Natural killer cell (primary cell): ENCODE measurements at regions not wholly inside any gene's neighbourhood (a gene's known extent, or its start where the extent isn't known, plus 50 kb on each side); places are given as distances from the start of the nearest gene placed in this dataset.

Experiments
- ATAC-seq, 3 donors: fragments of 150-1000 bp in 2 of 3; fragments of 200-7000 bp in 1 of 3; cut with Tn5 transposase; 1 replicate in 1 of 3; 2 replicates in 2 of 3; pipeline ENCODE4 v1.10.0; 2021; ENCODE audit warnings: mild to moderate bottlenecking in 2 of 3, moderate library complexity in 2 of 3
- DNase-seq, 2 donors: peaks; one replicate each; pipeline versions ENCODE4 v3.0.0 to v3.0.0-alpha.2; 2013 to 2021; ENCODE audit warnings: mixed read lengths in 1 of 2
- H3K27ac ChIP-seq: one replicate; pipeline ENCODE4 v1.5.1; 2013; ENCODE audit warnings: mild to moderate bottlenecking, low read length
- H3K27me3 ChIP-seq: one replicate; pipeline ENCODE4 v1.6.1; 2013; ENCODE audit warnings: low read length; ENCODE audit not compliant: control insufficient read depth, insufficient read depth
- H3K36me3 ChIP-seq: one replicate; pipeline ENCODE4 v1.6.1; 2013; ENCODE audit warnings: low read length; ENCODE audit not compliant: control insufficient read depth, insufficient read depth
- H3K4me1 ChIP-seq: one replicate; pipeline ENCODE4 v1.6.1; 2013; ENCODE audit warnings: low read length; ENCODE audit not compliant: control insufficient read depth, insufficient read depth
- H3K4me3 ChIP-seq: one replicate; pipeline ENCODE4 v1.5.1; 2013; ENCODE audit warnings: low read length
- H3K9me3 ChIP-seq: one replicate; pipeline ENCODE4 v1.6.1; 2013; ENCODE audit warnings: low read length; ENCODE audit not compliant: control insufficient read depth, insufficient read depth
- H3K27ac Mint-ChIP-seq, 2 donors: one replicate each; pipeline ENCODE4 v1.8.0; 2022; ENCODE audit warnings: mild to moderate bottlenecking in 2 of 2, mixed read lengths in 2 of 2, moderate library complexity in 1 of 2
- H3K27me3 Mint-ChIP-seq, 2 donors: one replicate each; pipeline ENCODE4 v1.8.0; 2022; ENCODE audit warnings: low read depth in 2 of 2, mixed read lengths in 2 of 2
- H3K36me3 Mint-ChIP-seq: one replicate; pipeline ENCODE4 v1.8.0; 2022; ENCODE audit warnings: mixed read lengths
- H3K4me1 Mint-ChIP-seq, 2 donors: one replicate each; pipeline ENCODE4 v1.8.0; 2022; ENCODE audit warnings: mixed read lengths in 2 of 2
- H3K4me3 Mint-ChIP-seq: one replicate; pipeline ENCODE4 v1.8.0; 2022; ENCODE audit warnings: mild to moderate bottlenecking, moderate library complexity, mixed read lengths
- H3K9me3 Mint-ChIP-seq, 2 donors: one replicate each; pipeline ENCODE4 v1.8.0; 2022; ENCODE audit warnings: mixed read lengths in 2 of 2
- WGBS: methylation state at CpG from one replicate; pipeline ENCODE4 v1.1.7; 2013; ENCODE audit warnings: missing lambda C conversion rate; ENCODE audit not compliant: insufficient coverage; 5-methylcytosine and 5-hydroxymethylcytosine counted together
- intact Hi-C: fragments of 100-400 bp; cut with micrococcal nuclease; formaldehyde crosslinking; loops from one replicate; pipeline ENCODE4 v1.14.2; 2022
- TF ChIP-seq, protein P1 (sequence below): fragments of 200-600 bp; IDR thresholded peaks from one replicate; pipeline ENCODE4 v1.8.0; 2022; ENCODE audit warnings: antibody characterized with exemption

GRCh38 chr1:218673170-218673569, 328.0 kb downstream of the TGFB2 start:
- no peak overlapping the region for H3K4me3 Mint-ChIP-seq
- no peak for DNase-seq
- TF ChIP-seq, protein P1, sequence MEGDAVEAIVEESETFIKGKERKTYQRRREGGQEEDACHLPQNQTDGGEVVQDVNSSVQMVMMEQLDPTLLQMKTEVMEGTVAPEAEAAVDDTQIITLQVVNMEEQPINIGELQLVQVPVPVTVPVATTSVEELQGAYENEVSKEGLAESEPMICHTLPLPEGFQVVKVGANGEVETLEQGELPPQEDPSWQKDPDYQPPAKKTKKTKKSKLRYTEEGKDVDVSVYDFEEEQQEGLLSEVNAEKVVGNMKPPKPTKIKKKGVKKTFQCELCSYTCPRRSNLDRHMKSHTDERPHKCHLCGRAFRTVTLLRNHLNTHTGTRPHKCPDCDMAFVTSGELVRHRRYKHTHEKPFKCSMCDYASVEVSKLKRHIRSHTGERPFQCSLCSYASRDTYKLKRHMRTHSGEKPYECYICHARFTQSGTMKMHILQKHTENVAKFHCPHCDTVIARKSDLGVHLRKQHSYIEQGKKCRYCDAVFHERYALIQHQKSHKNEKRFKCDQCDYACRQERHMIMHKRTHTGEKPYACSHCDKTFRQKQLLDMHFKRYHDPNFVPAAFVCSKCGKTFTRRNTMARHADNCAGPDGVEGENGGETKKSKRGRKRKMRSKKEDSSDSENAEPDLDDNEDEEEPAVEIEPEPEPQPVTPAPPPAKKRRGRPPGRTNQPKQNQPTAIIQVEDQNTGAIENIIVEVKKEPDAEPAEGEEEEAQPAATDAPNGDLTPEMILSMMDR: no peak
- ATAC-seq: no peak
- WGBS: 77% methylated on average over 2 of the region's 2 CpGs
- intact Hi-C loops: no loop called here
- no peaks in the 10 kb centered on the region for H3K4me1 Mint-ChIP-seq
- Histone ChIP-seq H3K9me3 (peaks cover 3% of the 10 kb centered on the region), H3K4me1 (no peaks in the 10 kb centered on the region), H3K27me3 (no peaks in the 10 kb centered on the region), H3K36me3 (no peaks in the 10 kb centered on the region), H3K27ac (no peak overlapping the region), H3K4me3 (no peak overlapping the region)
- no peak overlapping the region for H3K27ac Mint-ChIP-seq
- H3K36me3 Mint-ChIP-seq: no peaks in the 10 kb centered on the region
- H3K9me3 Mint-ChIP-seq: peaks cover 7% of the 10 kb centered on the region in 2 donors
- H3K27me3 Mint-ChIP-seq: no peaks in the 10 kb centered on the region

GRCh38 chr1:218674280-218674773, 329.2 kb downstream of the TGFB2 start:
- H3K4me1 ChIP-seq: no peaks in the 10 kb centered on the region
- Mint-ChIP-seq H3K4me1 (no peaks in the 10 kb centered on the region), H3K4me3 (no peak overlapping the region), H3K9me3 (peaks cover 7% of the 10 kb centered on the region in 2 donors), H3K27me3 (no peaks in the 10 kb centered on the region), H3K27ac (no peak overlapping the region), H3K36me3 (no peaks in the 10 kb centered on the region)
- no peak overlapping the region for H3K27ac ChIP-seq
- no peak overlapping the region for H3K4me3 ChIP-seq
- H3K36me3 ChIP-seq: no peaks in the 10 kb centered on the region
- H3K9me3 ChIP-seq: no peaks in the 10 kb centered on the region
- H3K27me3 ChIP-seq: no peaks in the 10 kb centered on the region
- 32% methylated on average over 9 of the region's 9 CpGs for WGBS
- TF ChIP-seq, protein P1: no peak
- no peak for DNase-seq
- intact Hi-C loops: no loop called here
- no peak for ATAC-seq

- no peak overlapping the region for H3K4me3 ChIP-seq
- TF ChIP-seq, protein P1: no peak
- no peaks in the 10 kb centered on the region for H3K27me3 ChIP-seq
- no peaks in the 10 kb centered on the region for H3K36me3 ChIP-seq
- H3K27ac ChIP-seq: no peak overlapping the region
- ATAC-seq (no peak), DNase-seq (no peak)
- H3K27ac Mint-ChIP-seq: no peak overlapping the region
- H3K4me1 ChIP-seq: no peaks in the 10 kb centered on the region
- H3K4me1 Mint-ChIP-seq: no peaks in the 10 kb centered on the region
- 65% methylated on average over 7 of the region's 7 CpGs for WGBS
- H3K9me3 Mint-ChIP-seq: peaks cover 6 to 7% of the 10 kb centered on the region in 2 donors
- intact Hi-C loops: no loop called here
- no peaks in the 10 kb centered on the region for H3K27me3 Mint-ChIP-seq
- no peak overlapping the region for H3K4me3 Mint-ChIP-seq
- no peaks in the 10 kb centered on the region for H3K9me3 ChIP-seq
- H3K36me3 Mint-ChIP-seq: no peaks in the 10 kb centered on the region
Observed at GRCh38 chr1:218677026-218677425, 331.9 kb downstream of the TGFB2 start.

DNA sequence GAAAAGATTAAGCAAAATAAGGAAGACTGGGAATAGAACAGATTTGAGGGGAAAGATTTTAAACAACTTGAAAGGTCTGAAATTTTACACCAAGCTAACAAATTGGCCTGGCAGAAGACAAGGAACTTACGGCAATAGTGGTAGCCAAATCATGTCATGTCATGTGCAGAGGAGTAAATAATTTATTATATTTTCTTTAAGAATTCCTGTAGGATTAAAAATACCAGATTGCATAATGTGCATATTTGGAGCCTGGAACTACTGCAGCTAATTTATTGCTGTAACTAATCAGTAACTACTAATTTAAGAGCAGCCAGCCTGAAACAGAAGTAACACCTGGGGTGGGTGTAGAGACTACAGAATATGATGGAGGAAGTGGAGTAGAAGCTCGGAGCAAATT, 334.3 kb downstream of the TGFB2 start:
- H3K27ac ChIP-seq: no peak overlapping the region
- TF ChIP-seq, protein P1: no peak
- intact Hi-C loops: no loop called here
- no peak for ATAC-seq
- no peak overlapping the region for H3K27ac Mint-ChIP-seq
- no CpG with 5 or more reads among the region's 2 CpGs for WGBS
- no peaks in the 10 kb centered on the region for H3K36me3 Mint-ChIP-seq
- H3K9me3 Mint-ChIP-seq: peaks cover 5 to 9% of the 10 kb centered on the region in 2 donors
- H3K27me3 ChIP-seq: no peaks in the 10 kb centered on the region
- no peaks in the 10 kb centered on the region for H3K36me3 ChIP-seq
- H3K4me3 Mint-ChIP-seq: no peak overlapping the region
- no peaks in the 10 kb centered on the region for H3K4me1 Mint-ChIP-seq
- no peaks in the 10 kb centered on the region for H3K9me3 ChIP-seq
- H3K4me3 ChIP-seq: no peak overlapping the region
- DNase-seq: no peak
- no peaks in the 10 kb centered on the region for H3K27me3 Mint-ChIP-seq
- H3K4me1 ChIP-seq: no peaks in the 10 kb centered on the region
